IPS-18c (cell line): ENCODE measurements at regions not wholly inside any gene's neighbourhood (a gene's known extent, or its start where the extent isn't known, plus 50 kb on each side); places are given as distances from the start of the nearest gene placed in this dataset.

ENCODE experiments used
- H3K4me3 ChIP-seq: 2 replicates; pipeline ENCODE4 v1.7.0; 2013; ENCODE audit warnings: low read depth, mild to moderate bottlenecking, low read length, moderate library complexity; ENCODE audit not compliant: insufficient read depth
- H3K9me3 ChIP-seq: one replicate; pipeline ENCODE4 v1.6.1; 2013; ENCODE audit warnings: mild to moderate bottlenecking, low read length, moderate library complexity; ENCODE audit not compliant: control insufficient read depth, insufficient read depth

- Histone ChIP-seq H3K4me3 (no peak overlapping the region), H3K9me3 (no peaks in the 10 kb centered on the region)
These were observed 205.7 kb downstream of the SOCS6 start for GRCh38 chr18:70494524-70494923.

GRCh38 chr18:70493461-70493860 is 204.6 kb downstream of the SOCS6 start:
- Histone ChIP-seq H3K9me3 (no peaks in the 10 kb centered on the region), H3K4me3 (no peak overlapping the region)

GRCh38 chr18:70491734-70492348 is 203.0 kb downstream of the SOCS6 start:
- Histone ChIP-seq H3K4me3 (no peak overlapping the region), H3K9me3 (no peaks in the 10 kb centered on the region)

GRCh38 chr18:70489986-70490933 is 201.4 kb downstream of the SOCS6 start:
- H3K9me3 ChIP-seq: no peaks in the 10 kb centered on the region
- H3K4me3 ChIP-seq: no peak overlapping the region

- no peak overlapping the region for H3K4me3 ChIP-seq
- no peaks in the 10 kb centered on the region for H3K9me3 ChIP-seq
These were observed 200.7 kb downstream of the SOCS6 start for GRCh38 chr18:70489571-70489970.

GRCh38 chr18:70469916-70470315 is 181.1 kb downstream of the SOCS6 start:
- Histone ChIP-seq H3K9me3 (no peaks in the 10 kb centered on the region), H3K4me3 (no peak overlapping the region)

GRCh38 chr18:70468861-70469547 is 180.2 kb downstream of the SOCS6 start:
- Histone ChIP-seq H3K9me3 (no peaks in the 10 kb centered on the region), H3K4me3 (no peak overlapping the region)

- H3K4me3 ChIP-seq: peak overlapping the region; percentile 32; the same call in 1 of the 2 replicates
- no peaks in the 10 kb centered on the region for H3K9me3 ChIP-seq
These were observed 175.7 kb downstream of the SOCS6 start for GRCh38 chr18:70464343-70465114.

GRCh38 chr18:70463085-70463484 is 174.2 kb downstream of the SOCS6 start:
- no peaks in the 10 kb centered on the region for H3K9me3 ChIP-seq

GRCh38 chr18:70462078-70462439 is 173.2 kb downstream of the SOCS6 start:
- H3K9me3 ChIP-seq: no peaks in the 10 kb centered on the region
- H3K4me3 ChIP-seq: no peak overlapping the region

More at GRCh38 chr18:70463085-70463484, 174.2 kb downstream of the SOCS6 start:
- H3K4me3 ChIP-seq: no peak overlapping the region

- Histone ChIP-seq H3K4me3 (no peak overlapping the region), H3K9me3 (no peaks in the 10 kb centered on the region)
These were observed 172.7 kb downstream of the SOCS6 start for GRCh38 chr18:70461323-70462077.

- Histone ChIP-seq H3K9me3 (no peaks in the 10 kb centered on the region), H3K4me3 (no peak overlapping the region)
These were observed 170.9 kb downstream of the SOCS6 start for GRCh38 chr18:70459731-70460130.

GRCh38 chr18:70459251-70459650 is 170.4 kb downstream of the SOCS6 start:
- no peaks in the 10 kb centered on the region for H3K9me3 ChIP-seq
- no peak overlapping the region for H3K4me3 ChIP-seq

GRCh38 chr18:70457788-70458187 is 168.9 kb downstream of the SOCS6 start:
- H3K4me3 ChIP-seq: no peak overlapping the region
- H3K9me3 ChIP-seq: no peaks in the 10 kb centered on the region

GRCh38 chr18:70457223-70457622 is 168.4 kb downstream of the SOCS6 start:
- H3K4me3 ChIP-seq: no peak overlapping the region

GRCh38 chr18:70456376-70456775 is 167.5 kb downstream of the SOCS6 start:
- Histone ChIP-seq H3K9me3 (no peaks in the 10 kb centered on the region), H3K4me3 (no peak overlapping the region)

More at GRCh38 chr18:70457223-70457622, 168.4 kb downstream of the SOCS6 start:
- no peaks in the 10 kb centered on the region for H3K9me3 ChIP-seq
